Tibial artery (tissue), 4 donors: ENCODE measurements at regions not wholly inside any gene's neighbourhood (a gene's known extent, or its start where the extent isn't known, plus 50 kb on each side); places are given as distances from the start of the nearest gene placed in this dataset.

Experiments used
- DNase-seq, 2 donors: peaks; one replicate each; pipeline ENCODE4 v3.0.0-alpha.2; 2019
- H3K27ac ChIP-seq, 2 donors: fragments of 200-600 bp; sonication (generic) in 1 of 2; 1 replicate in 1 of 2; 2 replicates in 1 of 2; pipeline ENCODE4 v1.5.1; 2018 to 2019; ENCODE audit warnings: mild to moderate bottlenecking in 1 of 2
- H3K27me3 ChIP-seq, 2 donors: fragments of 200-600 bp; sonication (generic) in 1 of 2; one replicate each; pipeline versions ENCODE4 v1.5.1 to v1.6.0; 2016 to 2019
- H3K36me3 ChIP-seq, 3 donors: fragments of 200-600 bp; sonication (generic) in 2 of 3; one replicate each; pipeline ENCODE4 v1.5.1; 2016 to 2019; ENCODE audit warnings: mild to moderate bottlenecking in 2 of 3
- H3K4me1 ChIP-seq, 4 donors: fragments of 200-600 bp; sonication (generic) in 2 of 4; 1 replicate in 3 of 4; 2 replicates in 1 of 4; pipeline ENCODE4 v1.5.1; 2016 to 2019
- H3K4me3 ChIP-seq, 2 donors: fragments of 200-600 bp; sonication (generic) in 1 of 2; 1 replicate in 1 of 2; 2 replicates in 1 of 2; pipeline ENCODE4 v1.5.1; 2018 to 2019; ENCODE audit warnings: mild to moderate bottlenecking in 2 of 2
- H3K9me3 ChIP-seq, 3 donors: fragments of 200-600 bp; sonication (generic) in 1 of 3; one replicate each; pipeline ENCODE4 v1.5.1; 2016 to 2019
- CTCF ChIP-seq, 2 experiments: fragments of 200-600 bp in 1 of 2; fragments of 450-650 bp in 1 of 2; IDR thresholded peaks; one replicate each; pipeline ENCODE4 v1.5.1; 2017 to 2019; ENCODE audit warnings: antibody characterized with exemption in 2 of 2, mild to moderate bottlenecking in 1 of 2, moderate library complexity in 1 of 2
- intact Hi-C: fragments of 100-400 bp; cut with DNase I; formaldehyde crosslinking; loops from one replicate; pipeline ENCODE4 v1.15.0; 2023; ENCODE audit warnings: low total_unique reads

- Histone ChIP-seq H3K4me1 (no peaks in the 10 kb centered on the region), H3K27ac (no peak overlapping the region), H3K36me3 (no peaks in the 10 kb centered on the region), H3K27me3 (no peaks in the 10 kb centered on the region), H3K9me3 (no peaks in the 10 kb centered on the region), H3K4me3 (no peak overlapping the region)
- TF ChIP-seq CTCF (IDR thresholded peaks at IDR 0.05): no peak
- no peak for DNase-seq
- intact Hi-C loops: no loop called here
Measured at GRCh38 chr11:134754521-134755198, 342.6 kb upstream of the B3GAT1 start.

GRCh38 chr11:134753771-134754520 lies 341.9 kb upstream of the B3GAT1 start:
- Histone ChIP-seq H3K36me3 (no peaks in the 10 kb centered on the region), H3K4me1 (no peaks in the 10 kb centered on the region), H3K9me3 (no peaks in the 10 kb centered on the region), H3K27ac (no peak overlapping the region), H3K4me3 (no peak overlapping the region), H3K27me3 (no peaks in the 10 kb centered on the region)
- no peak for DNase-seq
- no peak for TF ChIP-seq CTCF (IDR thresholded peaks at IDR 0.05)
- intact Hi-C loops: no loop called here

GRCh38 chr11:134752964-134753770 lies 341.1 kb upstream of the B3GAT1 start:
- intact Hi-C loops: no loop called here
- Histone ChIP-seq H3K36me3 (no peaks in the 10 kb centered on the region), H3K27ac (no peak overlapping the region), H3K4me1 (no peaks in the 10 kb centered on the region), H3K4me3 (no peak overlapping the region), H3K9me3 (no peaks in the 10 kb centered on the region), H3K27me3 (no peaks in the 10 kb centered on the region)
- no peak for TF ChIP-seq CTCF (IDR thresholded peaks at IDR 0.05)
- DNase-seq: no peak

GRCh38 chr11:134752526-134752925 lies 340.5 kb upstream of the B3GAT1 start:
- DNase-seq: no peak
- Histone ChIP-seq H3K27ac (no peak overlapping the region), H3K27me3 (no peaks in the 10 kb centered on the region), H3K4me3 (no peak overlapping the region), H3K4me1 (no peaks in the 10 kb centered on the region), H3K36me3 (no peaks in the 10 kb centered on the region), H3K9me3 (no peaks in the 10 kb centered on the region)
- intact Hi-C loops: no loop called here
- no peak for TF ChIP-seq CTCF (IDR thresholded peaks at IDR 0.05)

- Histone ChIP-seq H3K27ac (no peak overlapping the region), H3K27me3 (no peaks in the 10 kb centered on the region), H3K4me1 (no peaks in the 10 kb centered on the region), H3K36me3 (no peaks in the 10 kb centered on the region), H3K9me3 (no peaks in the 10 kb centered on the region), H3K4me3 (no peak overlapping the region)
- intact Hi-C loops: no loop called here
- DNase-seq: no peak
- TF ChIP-seq CTCF (IDR thresholded peaks at IDR 0.05): no peak
Measured at GRCh38 chr11:134751766-134752165, 339.7 kb upstream of the B3GAT1 start.
